ENCODE measurements at regions not wholly inside any gene's neighbourhood (a gene's known extent, or its start where the extent isn't known, plus 50 kb on each side); places are given as distances from the start of the nearest gene placed in this dataset.

DNA sequence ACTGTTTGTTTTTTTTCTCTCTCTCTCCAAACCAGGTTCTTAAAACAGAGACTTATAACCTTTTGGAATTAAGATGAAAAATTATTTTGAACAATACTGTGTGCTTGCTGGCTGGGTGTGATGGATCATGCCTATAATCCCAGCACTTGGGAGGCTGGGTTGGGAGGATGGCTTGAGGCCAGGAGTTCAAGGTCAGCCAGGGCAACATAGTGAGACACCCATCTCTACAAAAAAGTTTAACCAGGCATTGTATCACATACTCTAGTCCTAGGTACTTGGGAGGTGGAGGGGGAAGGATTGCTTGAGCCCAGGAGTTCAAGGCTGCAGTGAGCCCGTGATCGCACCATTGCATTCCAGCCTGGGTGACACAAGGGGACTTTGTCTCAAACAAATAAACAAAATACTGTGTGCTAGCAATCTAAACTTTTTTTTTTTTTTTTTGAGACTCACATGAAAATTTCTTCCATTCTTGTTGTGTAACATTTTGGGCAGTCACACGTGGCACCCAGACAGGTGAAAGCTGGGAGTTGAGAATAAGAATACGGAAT lies 379.6 kb downstream of the ETNK1 start:
- TF ChIP-seq SPI1 (IDR thresholded peaks at IDR 0.05; ENCODE audit: low read depth, low read length) (no peak), TAF1 (IDR thresholded peaks at IDR 0.05; ENCODE audit: low read depth, low read length) (no peak)
